DND-41 (cell line): ENCODE measurements at regions not wholly inside any gene's neighbourhood (a gene's known extent, or its start where the extent isn't known, plus 50 kb on each side); places are given as distances from the start of the nearest gene placed in this dataset.

Experiments used
- EZH2 ChIP-seq: IDR thresholded peaks from 3 replicates; pipeline ENCODE4 v1.6.1; 2012; ENCODE audit warnings: borderline replicate concordance, low read depth, mild to moderate bottlenecking, moderate library complexity, low read length, inconsistent platforms; ENCODE audit not compliant: severe bottlenecking
- TF ChIP-seq, protein P1 (sequence below): IDR thresholded peaks from 2 replicates; pipeline ENCODE4 v1.5.1; 2012; ENCODE audit warnings: borderline replicate concordance, low read length, moderate library complexity, mild to moderate bottlenecking; ENCODE audit not compliant: poor library complexity, severe bottlenecking; ENCODE audit errors: extremely low read depth

- TF ChIP-seq, protein P1, sequence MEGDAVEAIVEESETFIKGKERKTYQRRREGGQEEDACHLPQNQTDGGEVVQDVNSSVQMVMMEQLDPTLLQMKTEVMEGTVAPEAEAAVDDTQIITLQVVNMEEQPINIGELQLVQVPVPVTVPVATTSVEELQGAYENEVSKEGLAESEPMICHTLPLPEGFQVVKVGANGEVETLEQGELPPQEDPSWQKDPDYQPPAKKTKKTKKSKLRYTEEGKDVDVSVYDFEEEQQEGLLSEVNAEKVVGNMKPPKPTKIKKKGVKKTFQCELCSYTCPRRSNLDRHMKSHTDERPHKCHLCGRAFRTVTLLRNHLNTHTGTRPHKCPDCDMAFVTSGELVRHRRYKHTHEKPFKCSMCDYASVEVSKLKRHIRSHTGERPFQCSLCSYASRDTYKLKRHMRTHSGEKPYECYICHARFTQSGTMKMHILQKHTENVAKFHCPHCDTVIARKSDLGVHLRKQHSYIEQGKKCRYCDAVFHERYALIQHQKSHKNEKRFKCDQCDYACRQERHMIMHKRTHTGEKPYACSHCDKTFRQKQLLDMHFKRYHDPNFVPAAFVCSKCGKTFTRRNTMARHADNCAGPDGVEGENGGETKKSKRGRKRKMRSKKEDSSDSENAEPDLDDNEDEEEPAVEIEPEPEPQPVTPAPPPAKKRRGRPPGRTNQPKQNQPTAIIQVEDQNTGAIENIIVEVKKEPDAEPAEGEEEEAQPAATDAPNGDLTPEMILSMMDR = no peak
- no peak for TF ChIP-seq EZH2
These were observed 255.1 kb downstream of the NR2F1-AS1 start for GRCh38 chr5:93325946-93326345.
